ENCODE measurements at regions not wholly inside any gene's neighbourhood (a gene's known extent, or its start where the extent isn't known, plus 50 kb on each side); places are given as distances from the start of the nearest gene placed in this dataset.

DNA sequence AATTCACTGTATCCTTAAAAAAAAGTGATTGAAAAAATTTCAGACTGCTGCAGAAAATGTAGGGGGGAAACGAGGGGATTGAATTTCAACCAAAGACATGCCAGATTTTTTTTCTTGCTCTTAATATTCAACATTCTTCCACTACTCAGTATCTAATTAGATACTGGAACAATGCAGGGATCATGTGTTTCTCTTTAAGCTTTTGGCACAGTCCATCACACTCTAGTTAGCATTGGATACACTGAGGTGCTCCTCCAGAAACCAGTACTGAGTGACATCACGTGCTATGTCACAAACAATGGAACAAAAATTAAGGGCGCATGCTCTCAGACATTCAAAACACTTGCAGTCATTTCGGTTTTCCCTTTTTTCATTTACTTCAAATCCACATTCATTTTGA, 298.6 kb upstream of the PSMD7 start:
- no peaks in the 10 kb centered on the region for H3K4me1 ChIP-seq
- H3K36me3 ChIP-seq = no peaks in the 10 kb centered on the region
- no peak for DNase-seq
- TF ChIP-seq, protein P1, sequence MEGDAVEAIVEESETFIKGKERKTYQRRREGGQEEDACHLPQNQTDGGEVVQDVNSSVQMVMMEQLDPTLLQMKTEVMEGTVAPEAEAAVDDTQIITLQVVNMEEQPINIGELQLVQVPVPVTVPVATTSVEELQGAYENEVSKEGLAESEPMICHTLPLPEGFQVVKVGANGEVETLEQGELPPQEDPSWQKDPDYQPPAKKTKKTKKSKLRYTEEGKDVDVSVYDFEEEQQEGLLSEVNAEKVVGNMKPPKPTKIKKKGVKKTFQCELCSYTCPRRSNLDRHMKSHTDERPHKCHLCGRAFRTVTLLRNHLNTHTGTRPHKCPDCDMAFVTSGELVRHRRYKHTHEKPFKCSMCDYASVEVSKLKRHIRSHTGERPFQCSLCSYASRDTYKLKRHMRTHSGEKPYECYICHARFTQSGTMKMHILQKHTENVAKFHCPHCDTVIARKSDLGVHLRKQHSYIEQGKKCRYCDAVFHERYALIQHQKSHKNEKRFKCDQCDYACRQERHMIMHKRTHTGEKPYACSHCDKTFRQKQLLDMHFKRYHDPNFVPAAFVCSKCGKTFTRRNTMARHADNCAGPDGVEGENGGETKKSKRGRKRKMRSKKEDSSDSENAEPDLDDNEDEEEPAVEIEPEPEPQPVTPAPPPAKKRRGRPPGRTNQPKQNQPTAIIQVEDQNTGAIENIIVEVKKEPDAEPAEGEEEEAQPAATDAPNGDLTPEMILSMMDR (IDR thresholded peaks at IDR 0.05; ENCODE audit: low read depth, low read length) = no peak
- H3K4me3 ChIP-seq (ENCODE audit: low read depth, low read length) = no peak overlapping the region
- no peaks in the 10 kb centered on the region for H3K9me3 ChIP-seq
- 0 out of 2 replicates have a peak, but pooled peaks cover 2% of the 10 kb centered on the region for H3K27me3 ChIP-seq

DNA sequence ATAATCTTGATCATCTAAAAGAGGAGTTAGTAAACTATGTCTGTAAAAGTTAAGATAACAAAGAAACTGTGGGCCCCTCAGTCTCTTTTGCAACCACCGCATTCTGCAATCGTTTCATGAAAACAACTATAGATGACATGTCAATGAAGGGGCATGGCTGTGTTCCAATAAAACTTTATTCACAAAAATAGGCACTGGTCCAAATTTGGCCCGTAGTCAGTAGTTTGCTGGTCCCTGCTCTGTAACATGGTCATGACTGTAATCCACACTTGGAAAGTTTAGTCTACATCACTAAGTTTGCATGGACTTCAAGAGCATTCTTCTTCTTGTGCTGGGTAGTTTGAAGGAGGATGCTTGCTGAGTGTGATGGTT, 299.3 kb upstream of the PSMD7 start:
- TF ChIP-seq, protein P1 (IDR thresholded peaks at IDR 0.05; ENCODE audit: low read depth, low read length) = no peak
- no peak for DNase-seq

DNA sequence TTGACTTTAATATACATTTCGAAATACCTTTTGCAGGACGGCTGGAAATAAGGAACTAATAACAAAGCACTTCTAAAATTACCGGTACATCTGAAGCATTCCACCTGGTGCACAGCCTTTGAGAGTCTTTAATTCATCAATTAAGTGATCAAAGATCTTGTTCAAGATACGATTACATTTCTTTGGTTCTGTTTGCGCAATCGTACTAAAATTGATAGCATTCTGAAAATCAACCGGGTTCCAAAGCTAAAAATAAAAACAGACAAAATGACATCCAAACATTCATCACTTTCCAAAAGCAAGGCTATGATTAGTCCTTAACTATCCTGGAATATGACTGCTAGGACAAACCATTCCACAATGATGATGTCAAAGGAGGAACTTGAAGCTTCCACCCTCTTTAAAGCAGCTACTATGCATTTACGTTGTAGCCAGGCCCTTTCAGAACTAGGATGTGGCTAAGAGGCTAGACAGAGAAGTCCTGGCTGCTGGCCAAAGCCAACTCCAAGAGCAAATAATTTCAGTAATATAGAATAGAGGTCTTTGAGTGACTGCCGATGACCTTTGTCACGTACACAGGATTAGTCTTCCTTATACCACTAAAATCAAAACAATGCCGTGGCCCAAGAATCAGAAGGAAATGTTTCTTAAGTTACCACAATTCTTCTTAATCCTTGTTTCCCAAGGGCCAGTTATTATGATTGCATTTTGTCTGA, 299.8 kb upstream of the PSMD7 start:
- no peak for DNase-seq
- TF ChIP-seq, protein P1 (IDR thresholded peaks at IDR 0.05; ENCODE audit: low read depth, low read length) = no peak
- Histone ChIP-seq H3K4me1 (no peaks in the 10 kb centered on the region), H3K27me3 (0 out of 2 replicates have a peak, but pooled peaks cover 2% of the 10 kb centered on the region), H3K9me3 (no peaks in the 10 kb centered on the region), H3K36me3 (no peaks in the 10 kb centered on the region), H3K4me3 (ENCODE audit: low read depth, low read length) (no peak overlapping the region)

More for the DNA sequence above, 299.3 kb upstream of the PSMD7 start:
- H3K4me3 ChIP-seq (ENCODE audit: low read depth, low read length) = no peak overlapping the region
- no peaks in the 10 kb centered on the region for H3K4me1 ChIP-seq
- no peaks in the 10 kb centered on the region for H3K9me3 ChIP-seq
- H3K27me3 ChIP-seq = 0 out of 2 replicates have a peak, but pooled peaks cover 2% of the 10 kb centered on the region
- H3K36me3 ChIP-seq = no peaks in the 10 kb centered on the region

DNA sequence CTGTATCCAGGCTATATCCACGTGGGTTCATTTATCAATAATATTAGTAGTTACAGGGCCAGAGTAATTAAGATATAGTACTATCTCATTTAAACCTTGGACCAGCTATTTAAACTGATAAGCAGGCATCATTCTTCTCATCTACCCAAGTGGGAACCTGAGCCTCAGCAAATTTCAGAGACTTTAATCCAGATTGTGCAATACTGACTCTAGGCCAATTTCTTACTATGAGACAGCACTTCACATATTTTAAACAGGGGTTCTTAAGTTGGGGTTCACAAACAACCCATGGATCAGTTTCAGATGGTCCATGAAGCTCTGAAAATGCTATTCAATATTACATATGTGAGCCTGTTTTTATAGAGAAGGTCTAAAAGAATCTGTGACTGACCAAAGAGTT, 302.7 kb upstream of the PSMD7 start:
- no peak for DNase-seq
- Histone ChIP-seq H3K4me1 (no peaks in the 10 kb centered on the region), H3K9me3 (no peaks in the 10 kb centered on the region), H3K27me3 (peaks cover 2% of the 10 kb centered on the region; the same call in 1 of the 2 replicates), H3K36me3 (no peaks in the 10 kb centered on the region), H3K4me3 (ENCODE audit: low read depth, low read length) (no peak overlapping the region)
- TF ChIP-seq, protein P1 (IDR thresholded peaks at IDR 0.05; ENCODE audit: low read depth, low read length) = no peak

DNA sequence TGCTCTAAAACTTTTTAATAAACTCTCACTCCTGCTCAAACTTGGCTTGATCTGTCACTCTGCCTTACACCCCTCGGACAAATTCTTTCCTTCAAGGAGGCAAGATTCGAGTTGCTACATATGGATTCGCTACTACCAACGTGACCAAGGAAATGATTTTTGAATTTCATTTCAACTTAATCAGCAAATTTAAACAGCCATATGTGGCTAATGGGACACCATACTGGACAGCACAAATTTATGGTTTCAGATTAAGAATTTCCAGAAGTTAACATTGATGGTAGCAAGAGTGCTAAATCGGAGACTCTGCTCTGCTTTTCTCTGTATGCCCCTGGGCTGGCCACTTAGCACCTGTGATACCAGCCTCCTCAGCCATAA, 318.2 kb upstream of the PSMD7 start:
- Histone ChIP-seq H3K4me1 (no peaks in the 10 kb centered on the region), H3K9me3 (no peaks in the 10 kb centered on the region), H3K27me3 (peaks cover 9% of the 10 kb centered on the region; the same call in 1 of the 2 replicates), H3K36me3 (no peaks in the 10 kb centered on the region), H3K4me3 (ENCODE audit: low read depth, low read length) (no peak overlapping the region)
- DNase-seq = no peak
- TF ChIP-seq, protein P1 (IDR thresholded peaks at IDR 0.05; ENCODE audit: low read depth, low read length) = no peak

DNA sequence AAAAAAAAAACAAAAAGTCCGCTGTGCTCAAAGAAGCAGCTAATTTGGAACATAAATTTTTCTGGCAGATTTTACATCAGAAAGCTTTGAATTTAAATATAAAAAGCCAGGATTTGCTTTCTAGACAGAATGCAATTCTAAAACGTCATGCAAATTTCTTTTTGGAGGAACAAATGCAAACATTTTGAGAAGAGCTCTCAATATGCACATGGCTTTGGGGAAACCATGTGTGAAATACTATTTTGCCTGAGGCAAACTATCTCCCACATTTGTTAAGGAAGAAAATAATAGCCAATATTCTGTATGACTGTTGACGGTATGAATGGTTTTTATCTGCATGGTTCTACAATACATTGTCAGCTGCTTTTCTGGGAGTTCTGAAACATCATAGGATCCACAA, 320.0 kb upstream of the PSMD7 start:
- Histone ChIP-seq H3K27me3 (peaks cover 9% of the 10 kb centered on the region; the same call in 1 of the 2 replicates), H3K4me1 (no peaks in the 10 kb centered on the region), H3K36me3 (no peaks in the 10 kb centered on the region), H3K4me3 (ENCODE audit: low read depth, low read length) (no peak overlapping the region), H3K9me3 (no peaks in the 10 kb centered on the region)
- TF ChIP-seq, protein P1 (IDR thresholded peaks at IDR 0.05; ENCODE audit: low read depth, low read length) = no peak
- no peak for DNase-seq
